H1 (cell line): ENCODE measurements at regions not wholly inside any gene's neighbourhood (a gene's known extent, or its start where the extent isn't known, plus 50 kb on each side); places are given as distances from the start of the nearest gene placed in this dataset.

Experiments used
- CHD2 ChIP-seq: IDR thresholded peaks from 2 replicates; pipeline ENCODE4 v1.6.1; 2012; ENCODE audit warnings: low read length, improper control_type of control experiment
- CHD7 ChIP-seq: fragments of 300-600 bp; sonication (generic); IDR thresholded peaks from 2 replicates; pipeline ENCODE4 v1.7.1; 2012; ENCODE audit warnings: low read length, moderate library complexity, mild to moderate bottlenecking, inconsistent platforms; ENCODE audit not compliant: insufficient replicate concordance
- EZH2 ChIP-seq: fragments of 200-600 bp; sonication (generic); IDR thresholded peaks from 2 replicates; pipeline ENCODE4 v1.7.1; 2012; ENCODE audit warnings: low read depth, mild to moderate bottlenecking, moderate library complexity, low read length, inconsistent platforms; ENCODE audit not compliant: severe bottlenecking
- NRF1 ChIP-seq: IDR thresholded peaks from 2 replicates; pipeline ENCODE4 v1.6.1; 2011; ENCODE audit warnings: mild to moderate bottlenecking, low read depth, low read length, improper control_type of control experiment
- POLR2A ChIP-seq, 2 experiments: IDR thresholded peaks; 1 replicate in 1 of 2; 2 replicates in 1 of 2; pipeline ENCODE4 v1.6.1; 2011; ENCODE audit warnings: low read depth in 2 of 2, low read length in 2 of 2, mild to moderate bottlenecking in 2 of 2; ENCODE audit errors: control extremely low read depth in 1 of 2
- RXRA ChIP-seq: IDR thresholded peaks from 2 replicates; pipeline ENCODE4 v1.6.1; 2011; ENCODE audit warnings: low read depth, mild to moderate bottlenecking, low read length, moderate library complexity; ENCODE audit not compliant: insufficient read depth
- SAP30 ChIP-seq: fragments of 300-600 bp; sonication (generic); IDR thresholded peaks from 2 replicates; pipeline ENCODE4 v1.7.1; 2012; ENCODE audit warnings: low read length, moderate library complexity, mild to moderate bottlenecking, inconsistent platforms; ENCODE audit not compliant: insufficient read depth, insufficient replicate concordance
- TAF7 ChIP-seq: optimal IDR thresholded peaks from 2 replicates; pipeline ENCODE3; 2011; ENCODE audit warnings: low read depth, mild to moderate bottlenecking, inconsistent platforms, low read length, moderate library complexity, borderline replicate concordance
- TBP ChIP-seq: IDR thresholded peaks from 2 replicates; pipeline ENCODE4 v1.6.1; 2011; ENCODE audit warnings: low read depth, low read length, improper control_type of control experiment

- no peak for TF ChIP-seq CHD7
- no peak for TF ChIP-seq SAP30
- TF ChIP-seq TBP: no peak
- TF ChIP-seq POLR2A (IDR thresholded peaks at IDR 0.05; ENCODE audit: control extremely low read depth in 1 of 2, low read depth in 2 of 2, low read length in 2 of 2): no peak
- TF ChIP-seq CHD2: no peak
- TF ChIP-seq NRF1: no peak
- no peak for TF ChIP-seq TAF7
- no peak for TF ChIP-seq RXRA
- no peak for TF ChIP-seq EZH2
- TF ChIP-seq, all 59 proteins: peak for 0
Measured at GRCh38 chr20:19966840-19967239, 50.3 kb upstream of the NAA20 start (continued).
